GM12872 (cell line): ENCODE measurements at regions not wholly inside any gene's neighbourhood (a gene's known extent, or its start where the extent isn't known, plus 50 kb on each side); places are given as distances from the start of the nearest gene placed in this dataset.

Experiments
- CTCF ChIP-seq: IDR thresholded peaks from 3 replicates; pipeline ENCODE4 v1.5.1; 2011; ENCODE audit warnings: low read depth, mild to moderate bottlenecking, low read length, moderate library complexity; ENCODE audit not compliant: insufficient read depth

- TF ChIP-seq CTCF, result no peak
These were observed 176.6 kb downstream of the GALC start for GRCh38 chr14:87816416-87816815.

GRCh38 chr14:87815121-87815520 is 177.9 kb downstream of the GALC start:
- no peak for TF ChIP-seq CTCF

- TF ChIP-seq CTCF, result no peak
These were observed 179.3 kb downstream of the GALC start for GRCh38 chr14:87813686-87814085.

- no peak for TF ChIP-seq CTCF
These were observed 179.8 kb downstream of the GALC start for GRCh38 chr14:87813211-87813610.

- no peak for TF ChIP-seq CTCF
These were observed 181.7 kb downstream of the GALC start for GRCh38 chr14:87811246-87811645.

- TF ChIP-seq CTCF, result no peak
These were observed 182.3 kb downstream of the GALC start for GRCh38 chr14:87810711-87811110.

GRCh38 chr14:87809261-87809660 is 183.7 kb downstream of the GALC start:
- TF ChIP-seq CTCF, result no peak

- peak; percentile 72 for TF ChIP-seq CTCF
These were observed 187.7 kb downstream of the GALC start for GRCh38 chr14:87805315-87805723.
